ENCODE measurements at regions not wholly inside any gene's neighbourhood (a gene's known extent, or its start where the extent isn't known, plus 50 kb on each side); places are given as distances from the start of the nearest gene placed in this dataset.

- TF ChIP-seq, protein P1, sequence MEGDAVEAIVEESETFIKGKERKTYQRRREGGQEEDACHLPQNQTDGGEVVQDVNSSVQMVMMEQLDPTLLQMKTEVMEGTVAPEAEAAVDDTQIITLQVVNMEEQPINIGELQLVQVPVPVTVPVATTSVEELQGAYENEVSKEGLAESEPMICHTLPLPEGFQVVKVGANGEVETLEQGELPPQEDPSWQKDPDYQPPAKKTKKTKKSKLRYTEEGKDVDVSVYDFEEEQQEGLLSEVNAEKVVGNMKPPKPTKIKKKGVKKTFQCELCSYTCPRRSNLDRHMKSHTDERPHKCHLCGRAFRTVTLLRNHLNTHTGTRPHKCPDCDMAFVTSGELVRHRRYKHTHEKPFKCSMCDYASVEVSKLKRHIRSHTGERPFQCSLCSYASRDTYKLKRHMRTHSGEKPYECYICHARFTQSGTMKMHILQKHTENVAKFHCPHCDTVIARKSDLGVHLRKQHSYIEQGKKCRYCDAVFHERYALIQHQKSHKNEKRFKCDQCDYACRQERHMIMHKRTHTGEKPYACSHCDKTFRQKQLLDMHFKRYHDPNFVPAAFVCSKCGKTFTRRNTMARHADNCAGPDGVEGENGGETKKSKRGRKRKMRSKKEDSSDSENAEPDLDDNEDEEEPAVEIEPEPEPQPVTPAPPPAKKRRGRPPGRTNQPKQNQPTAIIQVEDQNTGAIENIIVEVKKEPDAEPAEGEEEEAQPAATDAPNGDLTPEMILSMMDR (IDR thresholded peaks at IDR 0.05): no peak
- TF ChIP-seq POLR2A (IDR thresholded peaks at IDR 0.05): no peak
Observed at GRCh38 chr2:80715433-80715832, 410.9 kb upstream of the LRRTM1 start.

Measured in body of pancreas (tissue), 4 donors.